ENCODE measurements at regions not wholly inside any gene's neighbourhood (a gene's known extent, or its start where the extent isn't known, plus 50 kb on each side); places are given as distances from the start of the nearest gene placed in this dataset.

DNA sequence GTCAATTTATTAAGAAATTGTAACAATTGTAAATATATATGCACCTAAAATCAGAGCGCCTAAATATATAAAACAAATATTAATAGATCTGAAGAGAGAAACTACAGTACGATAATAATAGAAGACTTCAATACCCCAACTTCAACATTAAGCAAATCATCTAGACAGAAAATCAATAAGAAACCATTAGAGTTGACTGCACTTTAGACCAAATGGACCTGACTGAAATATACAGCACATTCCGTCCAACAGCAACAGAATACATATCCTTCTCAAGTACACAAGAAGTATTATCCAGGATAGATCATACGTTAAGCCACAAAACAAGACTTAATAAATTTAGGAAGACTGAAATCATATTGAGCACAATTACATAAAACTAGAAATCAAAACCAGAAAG lies 208.7 kb downstream of the MED10 start:
- no peak for DNase-seq (ENCODE audit: low read depth, low spot score)

DNA sequence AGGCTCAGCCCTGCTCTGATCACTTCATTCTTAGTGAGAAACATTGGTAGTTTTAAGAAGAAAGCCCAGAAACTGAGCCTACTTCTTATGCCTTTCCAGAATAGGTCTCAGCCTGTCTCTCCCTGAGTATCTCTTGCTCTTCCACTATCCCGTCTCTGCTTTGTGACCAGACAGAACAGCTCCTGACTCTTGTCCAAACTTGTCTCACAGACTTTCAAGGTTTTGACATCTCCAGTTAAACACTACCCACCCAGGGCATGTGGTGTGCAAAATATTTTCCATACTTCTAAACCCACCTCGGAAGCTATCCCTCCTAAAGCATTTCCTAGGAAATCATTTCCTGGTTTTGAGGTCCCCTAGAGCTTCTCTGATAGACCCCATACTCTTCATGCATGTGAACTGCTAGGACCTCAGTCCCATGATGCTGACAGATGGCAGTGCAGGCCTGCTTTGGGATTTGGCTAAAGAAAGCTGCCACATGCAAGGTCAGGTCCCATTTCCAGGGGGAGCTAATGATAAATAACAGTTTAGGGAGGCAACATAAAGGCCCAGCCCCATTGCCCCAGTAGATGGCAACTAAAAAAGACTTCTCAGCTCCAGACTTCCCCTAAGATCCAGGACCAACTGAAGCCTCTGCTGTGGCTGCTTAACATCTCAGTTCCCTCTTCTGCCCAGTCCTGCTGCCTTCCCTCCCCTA lies 211.5 kb downstream of the MED10 start:
- no peak for DNase-seq (ENCODE audit: low read depth, low spot score)

DNA sequence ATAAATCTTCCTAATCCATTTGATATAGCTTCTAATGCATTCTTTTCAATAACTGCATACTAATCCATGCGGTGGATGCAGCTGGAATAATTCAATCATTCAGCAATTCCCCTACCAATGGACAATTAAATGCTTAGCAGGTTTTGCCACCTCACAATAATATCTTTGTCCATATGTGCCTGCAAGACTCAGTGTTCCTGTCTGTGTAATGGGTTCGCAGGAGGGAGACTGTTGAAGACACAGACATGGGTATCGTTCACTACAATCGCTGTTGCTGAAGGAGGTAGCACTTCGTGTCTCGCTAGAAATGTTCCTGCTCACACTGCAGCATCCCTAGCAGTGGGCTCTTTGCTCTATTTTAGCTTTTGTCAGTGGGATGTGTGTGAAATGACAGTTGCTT lies 214.4 kb downstream of the MED10 start:
- no peak for DNase-seq (ENCODE audit: low read depth, low spot score)

DNA sequence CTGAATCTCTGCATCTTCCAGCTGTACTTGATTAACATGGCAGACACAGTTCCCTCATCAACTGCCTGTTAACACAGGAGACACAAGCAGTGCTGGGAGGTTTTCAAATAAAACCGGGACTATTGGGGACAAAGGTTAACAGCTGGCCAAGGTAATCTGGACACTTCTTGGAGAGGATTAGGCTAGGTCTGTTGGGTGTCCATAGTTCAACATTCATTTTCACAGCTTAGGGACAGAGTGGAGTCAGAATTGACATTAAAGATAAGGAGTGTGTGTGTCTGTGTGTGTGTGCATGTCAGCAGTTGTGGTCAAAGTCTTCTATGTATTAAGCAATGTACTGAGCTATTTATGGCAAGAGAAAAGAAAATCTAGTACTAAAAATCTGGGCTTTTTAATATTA lies 216.2 kb downstream of the MED10 start:
- no peak for DNase-seq (ENCODE audit: low read depth, low spot score)

DNA sequence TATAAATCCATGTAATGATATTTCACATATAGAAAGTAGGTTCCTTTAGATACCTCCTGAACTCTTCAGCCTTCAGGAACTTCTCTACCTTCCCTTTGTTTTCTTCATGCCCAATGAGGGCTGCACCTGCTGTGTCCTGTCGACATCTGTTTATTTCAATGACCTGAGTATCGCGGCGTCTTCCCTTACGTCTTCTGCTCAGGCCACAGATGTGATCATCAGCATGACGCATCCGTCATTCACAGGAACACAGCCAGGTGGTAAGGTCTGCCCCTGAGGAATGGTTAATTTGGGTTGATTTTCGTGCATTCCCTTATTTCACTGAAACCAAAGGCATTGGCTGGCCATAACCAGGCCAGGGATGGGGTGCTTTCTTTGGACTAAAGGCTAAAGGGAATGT lies 217.1 kb downstream of the MED10 start:
- no peak for DNase-seq (ENCODE audit: low read depth, low spot score)

DNA sequence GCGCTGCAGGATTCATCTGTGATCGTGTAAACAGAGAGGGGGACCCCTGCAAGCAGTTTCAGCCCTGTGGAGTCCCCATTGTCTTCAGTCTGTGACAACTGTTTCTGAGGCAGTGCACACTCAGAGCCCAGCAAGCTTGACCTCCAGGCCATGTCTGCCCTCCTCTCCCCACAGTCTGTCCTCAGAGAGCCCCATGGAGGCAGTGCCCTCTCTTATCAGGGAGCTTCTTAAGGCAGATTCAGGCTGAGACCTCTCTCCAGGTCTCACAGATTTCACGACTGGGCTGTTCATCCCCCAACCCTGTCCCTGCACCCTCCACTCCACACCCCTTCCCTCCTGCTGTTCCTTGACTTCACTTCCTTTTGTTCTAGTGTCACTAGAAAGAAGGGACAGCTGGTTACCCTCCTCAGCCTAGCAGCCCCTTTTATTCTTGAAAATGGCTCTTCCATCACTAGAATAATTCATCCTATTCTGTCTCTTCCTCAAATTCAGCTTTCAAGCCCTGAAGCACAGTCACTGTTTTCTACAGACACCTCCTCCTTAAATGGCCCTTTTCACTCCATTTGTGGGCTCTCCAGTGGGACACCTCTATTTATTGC lies 218.4 kb downstream of the MED10 start:
- DNase-seq (ENCODE audit: low read depth, low spot score), result no peak

DNA sequence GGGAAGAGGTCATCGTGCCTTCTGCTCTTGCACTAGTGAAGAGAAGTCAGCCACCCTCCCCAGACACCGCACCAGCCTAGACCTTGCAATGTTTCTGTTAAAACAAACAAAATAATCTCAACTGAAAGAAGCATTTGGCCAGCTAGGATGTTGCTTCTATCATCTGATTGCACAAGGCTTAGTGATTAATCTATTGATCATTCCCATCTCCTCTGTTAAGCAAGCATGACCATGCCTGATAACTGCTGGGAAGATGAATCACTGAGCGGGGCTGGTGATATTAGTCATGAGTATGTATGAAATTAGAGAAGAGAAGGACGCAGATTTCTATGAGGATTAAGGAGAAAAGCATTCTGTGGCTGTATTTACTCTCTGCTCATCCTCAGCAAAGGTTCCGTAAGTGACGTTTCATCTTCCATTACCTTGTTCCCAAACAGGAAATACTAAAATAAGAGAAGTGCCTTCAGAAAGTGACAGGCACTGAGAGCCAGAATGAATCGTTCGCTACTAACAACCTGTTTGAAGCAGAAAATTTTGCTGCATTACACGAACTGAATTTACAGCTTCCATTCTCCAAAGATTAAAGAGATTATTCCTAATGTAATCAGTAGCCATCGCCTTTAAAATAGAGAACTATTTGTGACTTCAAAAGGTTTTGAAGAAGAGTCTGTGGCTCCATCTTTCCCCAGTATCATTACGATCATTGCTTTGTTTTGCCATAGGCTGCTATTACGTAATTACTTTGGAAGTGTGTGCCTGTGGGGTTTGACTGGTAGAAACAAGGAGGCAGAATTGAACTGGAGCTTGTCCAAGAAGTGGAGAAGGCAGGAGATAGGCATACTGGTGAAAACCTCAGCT lies 219.1 kb downstream of the MED10 start:
- DNase-seq (ENCODE audit: low read depth, low spot score), result no peak

DNA sequence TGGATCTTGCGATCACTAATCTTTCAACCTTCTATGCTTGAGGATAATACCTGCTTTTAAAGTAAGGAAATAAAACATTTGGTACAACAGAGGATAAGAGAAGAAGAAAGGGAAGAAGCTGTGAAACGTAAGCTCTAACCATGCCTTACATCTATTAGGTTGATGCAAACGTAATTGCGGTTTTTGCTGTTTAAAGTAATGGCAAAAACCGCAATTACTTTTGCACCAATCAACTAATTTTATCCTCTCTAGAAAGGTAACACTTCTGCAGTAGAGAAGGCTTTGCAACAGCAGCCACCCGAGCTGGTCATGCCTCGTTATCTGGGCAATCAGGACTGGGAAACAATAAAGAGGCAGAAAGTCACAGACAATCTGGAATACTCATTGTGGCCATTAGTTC lies 224.1 kb downstream of the MED10 start:
- DNase-seq (ENCODE audit: low read depth, low spot score), result no peak

DNA sequence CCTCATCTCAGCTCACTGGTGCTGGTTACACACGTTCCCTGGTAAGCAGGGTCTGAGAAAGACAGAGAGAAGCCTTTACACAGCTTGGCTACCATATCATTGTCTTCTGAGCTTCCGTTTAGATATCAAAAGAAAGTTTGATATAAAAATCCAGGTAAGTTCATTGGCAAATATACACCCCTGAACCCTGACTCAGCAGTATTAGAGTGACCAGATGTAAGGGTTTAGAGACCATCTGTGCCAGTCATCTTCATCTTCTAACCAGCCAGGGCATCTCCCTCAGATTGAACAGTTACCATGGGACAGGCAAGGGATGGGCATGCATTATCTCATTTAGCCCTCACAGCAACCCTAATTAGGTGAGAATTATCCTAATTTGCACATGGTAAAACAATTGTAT lies 232.1 kb downstream of the MED10 start:
- DNase-seq (ENCODE audit: low read depth, low spot score), result no peak

DNA sequence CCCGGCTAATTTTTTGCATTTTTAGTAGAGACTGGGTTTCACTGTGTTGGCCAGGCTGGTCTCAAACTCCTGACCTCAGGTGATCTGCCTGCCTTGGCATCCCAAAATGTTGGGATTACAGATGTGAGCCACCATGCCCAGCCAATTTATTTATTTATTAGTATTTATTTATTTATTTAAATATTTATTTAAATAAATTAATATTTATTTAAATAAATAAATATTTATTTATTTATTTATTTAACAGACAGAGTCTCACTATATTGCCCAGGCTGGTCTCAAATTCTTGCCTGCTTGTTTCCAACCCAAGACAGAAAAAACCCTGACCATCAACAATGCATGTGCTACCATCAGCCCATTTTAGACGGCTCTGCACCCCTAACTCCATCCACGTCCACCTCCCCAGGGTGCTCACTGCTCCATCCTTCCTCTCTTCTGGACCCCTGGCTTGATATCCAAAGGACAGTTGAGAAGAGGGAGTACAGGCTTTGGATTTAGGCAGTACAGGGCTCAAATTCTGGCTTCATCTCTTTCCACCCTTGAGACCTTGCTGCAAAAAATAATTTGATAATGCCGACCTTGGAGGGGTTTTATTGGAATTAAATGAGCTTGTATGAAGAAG lies 232.6 kb downstream of the MED10 start:
- no peak for DNase-seq (ENCODE audit: low read depth, low spot score)

DNA sequence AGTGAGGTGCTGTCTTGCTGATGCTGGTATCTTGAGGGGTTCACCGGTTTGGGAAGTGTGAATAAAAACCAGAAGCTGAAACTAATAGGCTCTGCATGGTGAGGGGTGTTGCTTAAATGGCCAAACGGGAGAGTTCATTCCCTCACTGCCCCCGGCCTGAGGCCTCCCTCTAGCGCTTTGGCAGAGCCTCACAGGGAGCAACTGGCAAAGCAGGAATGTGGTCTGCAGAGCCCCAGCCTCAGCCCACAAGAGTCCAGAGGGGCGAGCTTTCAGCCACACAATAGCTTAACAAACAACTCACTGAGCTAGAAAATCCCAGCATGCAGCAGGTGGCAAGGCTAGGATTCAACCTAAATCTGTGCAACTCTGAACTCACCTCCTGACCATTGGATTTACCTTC lies 234.8 kb downstream of the MED10 start:
- peak; percentile 1 for DNase-seq (ENCODE audit: low read depth, low spot score)

DNA sequence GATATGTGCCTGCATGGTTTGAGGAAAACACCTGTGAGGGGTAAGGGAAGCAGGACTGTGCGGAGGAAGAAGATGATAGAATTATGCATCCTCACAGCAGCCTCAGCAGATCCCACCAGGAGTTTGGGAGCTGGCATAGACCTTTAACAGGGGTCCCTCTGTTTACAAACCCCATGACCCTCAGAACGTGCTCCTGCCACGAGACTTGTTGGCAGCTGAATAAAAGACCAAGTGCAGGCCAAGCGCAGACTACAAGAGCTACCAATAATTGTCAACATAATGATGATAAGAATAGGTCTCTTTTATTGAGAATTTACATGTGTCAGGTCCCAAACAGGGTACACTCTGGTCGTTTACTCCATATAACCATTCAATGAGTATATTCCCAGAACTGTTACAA lies 236.0 kb downstream of the MED10 start:
- DNase-seq (ENCODE audit: low read depth, low spot score), result no peak

DNA sequence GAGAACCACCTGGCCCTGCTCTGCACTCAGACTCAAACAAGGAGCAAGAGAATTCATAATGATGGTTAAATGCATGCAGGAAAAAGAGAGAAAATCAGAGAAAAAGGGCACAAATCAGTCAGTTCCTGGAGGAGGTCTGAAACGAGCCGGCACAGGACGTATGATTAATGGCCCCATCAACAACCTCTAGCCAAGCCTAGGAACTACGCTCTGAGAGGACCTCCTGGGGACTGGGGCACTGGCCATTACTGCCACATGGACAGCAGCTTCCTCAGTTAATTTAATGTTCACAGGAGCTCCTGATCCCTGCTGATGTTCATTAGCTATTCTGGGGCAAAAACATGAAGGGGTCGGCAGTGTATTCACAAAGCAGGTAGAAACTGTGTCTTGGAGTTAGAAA lies 238.1 kb downstream of the MED10 start:
- no peak for DNase-seq (ENCODE audit: low read depth, low spot score)

DNA sequence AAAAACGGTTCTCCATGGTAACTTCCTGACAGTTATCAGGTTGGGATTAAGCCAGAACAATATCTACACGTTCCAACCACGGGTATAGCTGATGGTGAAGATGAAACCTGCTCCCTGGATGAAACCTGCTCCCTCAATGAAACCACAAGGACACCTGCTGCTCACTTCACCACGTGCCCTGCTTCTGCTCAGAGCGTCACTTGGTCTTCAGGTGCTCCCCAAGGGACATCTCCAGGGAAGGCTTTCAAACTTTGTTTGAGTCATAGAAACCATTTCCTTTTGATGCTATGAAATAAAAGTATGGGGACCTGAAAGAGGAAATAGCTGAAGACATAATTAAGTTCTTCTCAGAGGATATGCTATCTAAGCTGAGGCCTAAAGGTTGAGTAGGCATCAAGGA lies 242.4 kb downstream of the MED10 start:
- DNase-seq (ENCODE audit: low read depth, low spot score), result no peak

DNA sequence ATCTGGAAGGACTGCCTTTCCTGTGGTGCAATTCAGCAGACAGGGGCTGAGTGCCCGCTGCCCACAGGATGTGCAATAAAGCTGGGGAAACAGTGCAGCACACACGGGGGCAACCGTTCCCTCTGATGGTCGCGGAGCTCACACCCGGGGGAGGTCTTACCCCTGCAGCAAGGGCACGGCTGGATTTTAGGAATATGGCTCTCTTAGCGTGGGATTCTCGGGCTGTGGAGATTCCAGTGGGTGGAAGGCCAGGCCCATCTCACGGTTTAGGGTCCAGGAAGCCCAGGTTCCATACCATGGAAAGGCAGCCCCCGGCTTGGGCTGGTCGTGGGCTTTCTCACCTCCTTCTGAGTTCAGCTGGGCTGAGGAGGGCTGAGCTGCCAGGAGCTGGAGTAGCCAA lies 244.1 kb downstream of the MED10 start:
- DNase-seq (ENCODE audit: low read depth, low spot score), result no peak

DNA sequence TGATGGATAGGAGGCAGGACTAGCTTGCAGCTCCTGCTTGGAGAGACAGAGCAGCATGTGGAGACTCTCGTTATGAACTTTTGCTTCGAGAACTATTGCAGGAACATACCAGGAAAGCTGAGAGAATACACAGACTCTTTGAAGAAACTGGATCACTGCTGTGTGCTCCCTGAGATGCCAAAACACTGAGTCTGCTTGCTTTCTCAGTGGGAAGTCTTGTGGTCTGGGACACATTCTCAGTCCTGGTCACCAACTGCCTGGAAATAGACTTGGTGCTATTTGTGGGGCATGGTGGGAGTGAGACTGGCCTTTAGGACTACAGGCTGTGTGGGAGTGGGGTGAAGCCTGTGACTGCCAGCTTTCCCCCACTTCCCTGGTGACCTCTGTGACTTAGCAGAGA lies 252.6 kb downstream of the MED10 start:
- DNase-seq (ENCODE audit: low read depth, low spot score), result no peak

DNA sequence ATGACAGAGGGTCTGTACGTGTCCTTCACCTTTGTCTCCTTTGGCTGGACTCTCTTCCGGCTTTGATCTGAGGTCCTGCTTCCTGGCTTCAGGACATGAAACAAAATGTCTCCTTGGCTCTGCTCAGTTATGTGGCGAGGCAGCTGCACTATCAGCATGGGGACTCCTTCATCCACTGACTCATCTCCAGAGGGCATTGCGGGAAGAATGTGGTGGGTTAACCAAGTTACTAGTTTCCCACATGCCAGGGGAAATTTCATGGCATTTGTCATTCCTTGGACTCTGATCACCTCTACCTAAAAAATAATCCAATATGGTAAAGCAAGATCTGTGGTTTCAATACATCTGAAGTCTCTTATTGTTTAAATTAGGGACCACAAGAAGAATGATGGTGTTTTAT lies 259.7 kb downstream of the MED10 start:
- no peak for DNase-seq (ENCODE audit: low read depth, low spot score)

DNA sequence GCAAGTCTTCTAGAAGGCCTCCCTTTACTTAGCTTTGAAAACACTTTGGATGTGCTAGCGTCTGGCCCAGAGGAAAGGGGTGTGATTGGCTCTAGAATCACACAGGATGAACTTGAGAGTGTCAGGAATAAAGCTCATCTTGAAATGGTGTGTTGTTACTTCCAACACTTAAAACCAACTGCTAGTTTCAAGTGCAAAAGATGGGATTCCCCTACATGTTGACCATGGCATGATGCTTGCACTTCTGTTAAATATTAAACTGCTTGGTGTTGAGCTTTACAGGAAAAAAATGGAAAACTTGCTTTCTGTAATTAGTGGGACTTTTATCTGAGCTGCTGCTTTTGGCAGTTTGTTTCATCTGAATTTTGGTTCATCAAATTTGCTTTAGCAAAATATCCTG lies 261.1 kb downstream of the MED10 start:
- DNase-seq (ENCODE audit: low read depth, low spot score), result no peak

DNA sequence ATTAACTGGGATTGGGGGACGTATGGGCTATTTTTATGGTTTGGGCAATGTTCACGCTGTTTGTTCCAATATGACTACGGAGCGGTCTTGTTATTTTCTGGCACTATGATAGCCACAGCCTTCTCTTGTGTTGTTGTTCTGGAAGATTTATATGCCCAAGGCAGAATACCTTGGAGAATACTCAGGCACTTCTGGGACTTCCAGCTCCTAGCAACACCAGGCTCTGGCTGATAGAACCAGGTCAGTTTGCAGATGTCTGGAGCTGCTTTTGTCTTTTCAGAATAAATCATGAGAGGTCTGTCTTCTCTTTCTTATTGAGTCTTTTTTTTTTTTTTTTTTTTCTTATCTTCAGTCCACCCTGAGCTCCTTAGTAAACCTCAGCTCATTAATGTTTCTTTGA lies 262.5 kb downstream of the MED10 start:
- DNase-seq (ENCODE audit: low read depth, low spot score), result no peak

DNA sequence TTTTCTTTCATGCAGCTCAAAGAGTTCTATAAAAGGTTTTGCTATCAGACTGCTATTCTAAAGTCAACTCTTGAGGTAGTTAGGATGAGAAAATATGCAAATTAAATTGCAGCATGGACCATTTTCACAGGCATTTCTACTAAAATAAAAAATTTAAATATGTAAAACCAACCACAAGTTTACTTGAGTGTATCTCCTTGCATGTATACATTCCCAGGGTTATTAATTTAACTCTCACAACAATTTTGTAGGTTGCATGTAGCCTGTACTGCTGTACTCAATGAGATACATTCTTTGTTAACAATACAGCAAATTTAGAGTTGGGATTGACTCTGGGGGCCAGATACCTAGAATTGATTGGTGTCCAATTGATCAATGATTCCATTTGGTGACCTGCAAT lies 265.8 kb downstream of the MED10 start:
- no peak for DNase-seq (ENCODE audit: low read depth, low spot score)

DNA sequence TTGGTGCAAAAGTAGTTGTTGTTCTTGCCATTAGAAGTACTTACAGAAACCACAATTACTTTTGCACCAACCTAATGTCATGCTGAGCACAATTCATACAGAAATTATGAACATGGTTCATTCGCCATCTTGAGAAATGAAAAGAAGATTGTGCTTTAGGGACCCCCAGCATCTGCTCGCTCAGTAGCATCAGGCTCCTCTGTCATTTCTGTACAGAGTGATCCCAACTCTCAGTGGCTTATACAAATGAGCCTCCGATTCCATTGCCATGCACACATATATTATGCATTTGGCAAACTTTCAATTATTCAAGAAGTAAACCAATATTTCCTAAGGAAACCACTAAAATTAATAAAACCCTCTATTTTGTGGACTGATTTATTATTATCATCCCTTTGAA lies 266.2 kb downstream of the MED10 start:
- no peak for DNase-seq (ENCODE audit: low read depth, low spot score)

DNA sequence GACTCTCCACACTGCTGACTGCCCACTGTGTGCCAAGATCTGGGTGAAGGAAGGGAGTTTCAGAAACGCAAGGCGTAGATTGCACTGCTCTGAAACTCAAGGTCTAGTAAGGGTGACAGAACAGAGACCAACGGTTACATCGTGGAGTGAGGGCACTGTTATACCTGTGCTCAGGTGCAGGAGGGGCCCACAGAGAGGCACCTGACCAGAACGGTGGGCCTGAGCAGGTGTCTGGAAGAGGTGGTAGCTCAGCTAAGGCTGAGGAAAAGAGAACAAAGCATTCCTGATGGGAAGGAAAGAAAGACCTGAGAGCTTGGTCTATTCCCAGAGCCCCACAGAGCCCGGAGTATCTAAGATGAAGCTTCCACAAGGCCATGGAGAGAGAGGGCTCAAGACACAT lies 267.2 kb downstream of the MED10 start:
- no peak for DNase-seq (ENCODE audit: low read depth, low spot score)

All from ELF-1 (cell line).